ENCODE measurements at regions not wholly inside any gene's neighbourhood (a gene's known extent, or its start where the extent isn't known, plus 50 kb on each side); places are given as distances from the start of the nearest gene placed in this dataset.

DNA sequence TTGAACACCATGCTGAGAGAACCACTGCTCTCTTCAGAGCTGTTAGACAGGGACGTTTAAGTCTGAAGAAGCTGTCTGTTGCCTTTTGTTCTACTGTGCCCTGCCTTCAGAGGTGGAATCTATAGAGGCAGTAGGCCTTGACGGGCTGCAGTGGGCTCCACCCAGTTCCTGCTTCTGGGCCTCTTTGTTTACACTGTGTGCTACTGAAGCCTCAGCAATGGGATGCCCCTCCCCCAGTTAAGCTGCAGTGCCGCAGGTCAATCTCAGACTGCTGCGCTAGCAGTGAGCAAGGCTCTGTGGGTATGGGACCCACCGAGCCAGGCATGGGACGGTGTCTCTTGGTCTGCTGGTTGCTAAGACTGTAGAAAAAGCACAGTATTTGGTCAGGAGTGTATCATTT, 162.3 kb upstream of the NXPH2 start:
- TF ChIP-seq, protein P1, sequence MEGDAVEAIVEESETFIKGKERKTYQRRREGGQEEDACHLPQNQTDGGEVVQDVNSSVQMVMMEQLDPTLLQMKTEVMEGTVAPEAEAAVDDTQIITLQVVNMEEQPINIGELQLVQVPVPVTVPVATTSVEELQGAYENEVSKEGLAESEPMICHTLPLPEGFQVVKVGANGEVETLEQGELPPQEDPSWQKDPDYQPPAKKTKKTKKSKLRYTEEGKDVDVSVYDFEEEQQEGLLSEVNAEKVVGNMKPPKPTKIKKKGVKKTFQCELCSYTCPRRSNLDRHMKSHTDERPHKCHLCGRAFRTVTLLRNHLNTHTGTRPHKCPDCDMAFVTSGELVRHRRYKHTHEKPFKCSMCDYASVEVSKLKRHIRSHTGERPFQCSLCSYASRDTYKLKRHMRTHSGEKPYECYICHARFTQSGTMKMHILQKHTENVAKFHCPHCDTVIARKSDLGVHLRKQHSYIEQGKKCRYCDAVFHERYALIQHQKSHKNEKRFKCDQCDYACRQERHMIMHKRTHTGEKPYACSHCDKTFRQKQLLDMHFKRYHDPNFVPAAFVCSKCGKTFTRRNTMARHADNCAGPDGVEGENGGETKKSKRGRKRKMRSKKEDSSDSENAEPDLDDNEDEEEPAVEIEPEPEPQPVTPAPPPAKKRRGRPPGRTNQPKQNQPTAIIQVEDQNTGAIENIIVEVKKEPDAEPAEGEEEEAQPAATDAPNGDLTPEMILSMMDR (IDR thresholded peaks at IDR 0.05), result no peak
- no peak for TF ChIP-seq POLR2A (IDR thresholded peaks at IDR 0.05)
